NCI-H82 treated with DMSO at 0.1 percent for 48 hours (cell line): ENCODE measurements at regions not wholly inside any gene's neighbourhood (a gene's known extent, or its start where the extent isn't known, plus 50 kb on each side); places are given as distances from the start of the nearest gene placed in this dataset.

Source experiments
- DNase-seq: peaks from one replicate; lab custom pipeline; 2025; ENCODE audit not compliant: unreplicated experiment; lab: John Stamatoyannopoulos, UW

DNA sequence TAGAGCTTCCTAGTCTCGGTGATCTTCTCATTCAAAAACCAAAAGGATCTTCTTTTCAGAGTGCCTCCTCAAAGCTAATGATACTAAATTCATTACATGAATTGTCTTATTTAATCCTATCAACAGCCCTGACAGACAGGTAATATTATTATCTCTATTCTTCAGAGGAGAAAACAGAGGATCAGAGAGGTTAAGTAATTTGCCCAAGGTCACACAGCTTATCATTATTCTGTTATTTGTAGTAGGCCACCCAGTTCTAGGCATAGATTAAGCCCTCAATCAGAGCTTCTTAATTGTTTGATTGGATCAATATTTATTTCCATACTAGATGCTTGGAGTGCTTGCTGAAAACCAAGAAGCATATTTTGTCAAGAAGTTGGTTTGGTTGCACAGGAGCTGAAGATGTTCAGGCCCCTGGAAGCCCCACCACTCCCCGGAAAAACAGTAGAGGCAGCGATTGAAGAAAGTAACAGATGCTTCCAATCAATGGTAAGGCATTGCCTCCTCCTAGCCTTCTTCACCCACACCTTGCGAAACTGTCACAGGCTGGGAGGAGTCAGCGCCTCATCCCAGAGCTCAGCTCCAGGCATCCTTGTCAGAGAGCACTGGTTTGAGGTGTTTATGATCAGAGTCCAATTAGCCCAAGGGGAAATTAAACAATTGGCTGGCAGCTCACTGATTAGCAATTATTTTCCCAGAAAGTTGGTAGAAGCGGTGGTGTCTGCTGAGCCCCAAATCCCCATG is 487.2 kb downstream of the BCL11A start:
- peak; percentile 66 for DNase-seq

GRCh38 chr2:60064687-60065389 is 488.6 kb downstream of the BCL11A start:
- DNase-seq = peak; percentile 95

- DNase-seq = no peak
Measured at GRCh38 chr2:60058781-60059180, 494.7 kb downstream of the BCL11A start.

DNA sequence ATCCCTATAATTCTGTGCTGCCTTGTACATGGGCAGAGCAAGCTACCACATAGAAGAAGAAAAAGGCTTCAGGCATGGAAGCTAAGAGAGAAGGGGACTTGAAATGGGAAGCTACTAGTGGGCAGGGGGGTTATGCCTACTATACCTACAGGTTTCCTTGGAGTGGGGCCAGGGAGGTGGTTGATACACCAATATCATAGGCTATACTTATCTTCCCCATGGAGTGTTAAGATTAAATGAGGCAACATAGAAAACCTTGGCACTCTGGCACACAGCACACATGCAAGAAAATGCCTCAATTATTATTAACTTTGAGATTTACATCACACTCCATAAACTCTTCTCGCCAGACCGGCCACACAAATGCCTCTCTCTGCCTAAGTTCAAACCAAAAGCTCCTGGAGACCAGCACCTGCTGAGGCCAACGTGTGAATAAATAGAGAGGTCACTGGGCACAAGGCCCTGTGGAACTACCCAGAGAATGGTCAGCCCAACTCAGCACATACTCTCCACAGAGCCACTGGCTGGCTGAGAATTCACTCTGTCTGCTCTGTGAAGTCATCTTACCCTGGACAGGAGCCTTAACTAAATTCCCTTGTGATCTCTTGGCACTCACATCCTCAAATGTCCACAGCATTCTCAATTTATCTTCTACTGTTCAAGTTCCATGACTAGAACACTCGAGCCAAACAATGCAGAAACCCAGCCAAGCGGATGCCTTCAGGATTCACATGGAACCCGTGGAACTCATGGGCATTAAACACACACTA is 498.7 kb downstream of the BCL11A start:
- no peak for DNase-seq

GRCh38 chr2:60053791-60054190 is 499.7 kb downstream of the BCL11A start:
- DNase-seq = no peak

DNA sequence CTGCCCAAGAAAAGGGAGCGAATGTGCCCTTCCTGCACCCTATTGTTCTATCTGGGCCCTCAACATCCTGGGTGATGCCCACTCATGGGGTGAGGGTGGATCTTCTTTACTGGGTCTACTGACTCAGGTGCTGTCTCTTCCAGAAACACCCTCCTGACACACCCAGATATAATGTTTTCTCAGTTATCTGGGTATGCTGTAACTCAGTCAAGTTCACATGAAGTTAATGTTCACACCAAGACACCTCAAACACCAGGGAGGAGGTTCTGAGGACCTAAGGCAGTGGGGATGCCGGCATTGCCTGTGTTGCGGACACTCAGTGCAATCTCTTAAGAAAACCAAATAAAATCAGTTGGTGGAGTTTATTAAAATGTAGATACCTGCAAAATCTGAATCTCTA is 500.9 kb downstream of the BCL11A start:
- DNase-seq = no peak

- no peak for DNase-seq
Measured at GRCh38 chr2:60051991-60052390, 501.5 kb downstream of the BCL11A start.

DNA sequence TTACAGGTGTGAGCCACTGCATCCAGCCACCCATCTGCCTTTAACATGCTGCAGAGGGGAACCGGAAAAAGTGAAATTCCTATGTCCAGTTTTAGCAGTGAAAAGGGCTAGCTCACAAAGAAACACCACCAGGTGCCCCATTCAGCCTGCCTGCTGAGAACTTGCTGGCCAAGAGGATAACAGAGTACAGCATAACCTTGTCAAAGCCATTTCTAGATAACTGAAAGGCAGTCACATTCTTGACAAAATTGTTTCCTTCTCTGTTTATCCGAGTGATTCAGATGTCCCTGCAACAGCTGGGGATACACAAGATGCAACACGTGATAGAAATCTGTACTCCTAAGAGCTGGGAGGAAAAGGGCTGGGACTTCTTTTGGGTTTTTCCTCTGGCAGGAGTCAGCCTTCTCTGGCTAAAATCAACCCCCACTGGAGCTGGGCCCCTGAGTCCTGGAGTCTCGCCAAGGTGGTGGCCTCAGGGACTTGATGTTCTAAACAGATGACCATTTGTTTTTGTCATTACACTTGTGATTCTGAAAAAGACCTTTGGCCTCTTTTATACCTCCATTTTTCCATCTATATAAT is 505.4 kb downstream of the BCL11A start:
- DNase-seq = no peak

DNA sequence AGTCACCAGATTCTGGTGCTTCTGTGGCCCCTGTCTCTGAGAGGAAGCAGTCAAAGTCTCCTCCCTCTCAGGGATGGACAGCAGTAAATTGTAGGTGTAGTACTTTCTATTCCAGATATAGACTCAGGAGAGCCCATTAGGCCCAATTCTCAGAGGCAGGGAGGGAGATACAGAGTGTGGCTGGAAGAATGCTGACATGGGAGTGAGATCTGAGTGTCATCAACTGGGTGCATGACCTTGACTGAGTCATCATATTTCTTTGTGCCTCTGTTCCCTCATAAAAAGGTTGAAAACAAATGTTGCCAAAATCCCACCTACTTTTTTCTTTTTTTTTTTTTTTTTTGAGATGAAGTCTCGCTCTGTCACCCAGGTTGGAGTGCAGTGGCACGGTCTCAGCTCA is 506.1 kb downstream of the BCL11A start:
- DNase-seq = no peak

DNA sequence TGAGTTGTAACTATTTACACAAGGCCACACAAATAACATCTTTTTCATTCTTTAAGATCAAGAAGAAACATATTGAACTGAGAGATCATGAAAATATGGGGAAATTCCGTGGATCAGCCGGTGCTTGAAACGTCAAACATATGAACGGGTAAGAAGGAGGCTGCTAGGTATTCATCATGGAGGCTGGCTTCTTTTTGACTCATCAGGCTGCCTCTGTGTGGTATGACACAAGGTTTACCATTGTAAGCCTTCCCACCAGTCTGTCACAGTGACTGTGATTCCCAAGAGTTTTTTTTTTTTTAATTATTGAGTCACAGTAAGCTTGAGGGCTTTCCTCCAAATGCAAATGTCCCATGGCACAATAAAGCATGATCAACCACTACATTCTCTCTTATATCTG is 506.9 kb downstream of the BCL11A start:
- DNase-seq = no peak

- DNase-seq = no peak
Measured at GRCh38 chr2:60045456-60045855, 508.0 kb downstream of the BCL11A start.

DNA sequence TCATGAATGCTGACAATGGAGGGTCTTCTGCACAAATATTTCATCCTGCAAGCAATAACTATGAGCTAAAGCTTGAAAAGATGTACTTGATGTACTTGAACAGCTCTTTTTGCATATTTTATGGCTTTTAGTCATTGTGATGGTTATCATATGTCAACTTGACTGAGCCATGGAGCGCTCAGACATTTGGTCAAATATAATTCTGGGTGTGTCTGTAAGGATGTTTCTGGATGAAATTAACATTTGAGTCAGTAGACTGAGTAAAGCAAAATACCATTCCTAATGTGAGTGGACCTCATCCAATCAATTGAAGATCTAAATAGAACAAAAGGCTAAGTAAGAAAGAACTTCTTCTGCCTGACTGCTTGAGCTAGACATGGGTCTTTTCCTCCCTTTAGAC is 509.0 kb downstream of the BCL11A start:
- DNase-seq = no peak

DNA sequence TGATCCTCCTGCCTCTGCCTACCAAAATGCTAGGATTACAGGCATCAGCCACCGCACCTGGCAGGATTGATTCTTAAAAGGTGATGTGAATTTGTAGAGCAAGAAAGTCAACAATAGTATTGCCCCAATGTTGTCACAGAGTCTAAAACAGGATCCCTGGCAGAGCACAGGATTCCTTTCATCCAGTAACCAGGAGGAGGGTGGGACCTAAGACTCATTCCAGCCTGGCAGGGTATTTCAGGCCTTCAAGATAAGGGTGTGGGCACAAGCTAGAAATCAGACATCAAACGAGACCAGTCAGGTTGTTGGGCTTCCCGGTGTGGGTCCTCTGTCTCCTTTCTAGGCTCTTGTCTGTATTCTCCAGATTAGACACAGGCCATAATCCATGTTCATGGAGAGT is 511.4 kb downstream of the BCL11A start:
- no peak for DNase-seq

DNA sequence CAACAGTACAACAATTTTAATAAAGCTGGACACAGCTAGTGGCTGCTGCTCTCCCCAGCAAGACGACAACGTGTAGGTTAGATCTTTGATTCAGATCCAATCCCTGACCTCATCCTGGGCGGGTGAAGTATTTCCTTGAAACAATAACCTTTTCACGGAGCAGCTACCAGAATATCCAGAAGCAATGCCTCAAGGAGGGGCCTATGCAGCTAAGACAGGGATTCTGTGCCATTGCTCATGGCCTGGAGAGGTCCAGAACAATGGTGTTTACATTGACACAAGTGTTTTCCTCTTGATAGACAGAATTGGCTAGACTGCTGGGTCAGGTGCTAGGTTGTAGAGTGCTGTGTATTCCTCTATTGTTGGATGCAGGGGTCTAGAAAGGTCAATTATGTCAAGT is 520.1 kb downstream of the BCL11A start:
- DNase-seq = no peak

GRCh38 chr2:60029566-60029883 is 523.9 kb downstream of the BCL11A start:
- DNase-seq = no peak

DNA sequence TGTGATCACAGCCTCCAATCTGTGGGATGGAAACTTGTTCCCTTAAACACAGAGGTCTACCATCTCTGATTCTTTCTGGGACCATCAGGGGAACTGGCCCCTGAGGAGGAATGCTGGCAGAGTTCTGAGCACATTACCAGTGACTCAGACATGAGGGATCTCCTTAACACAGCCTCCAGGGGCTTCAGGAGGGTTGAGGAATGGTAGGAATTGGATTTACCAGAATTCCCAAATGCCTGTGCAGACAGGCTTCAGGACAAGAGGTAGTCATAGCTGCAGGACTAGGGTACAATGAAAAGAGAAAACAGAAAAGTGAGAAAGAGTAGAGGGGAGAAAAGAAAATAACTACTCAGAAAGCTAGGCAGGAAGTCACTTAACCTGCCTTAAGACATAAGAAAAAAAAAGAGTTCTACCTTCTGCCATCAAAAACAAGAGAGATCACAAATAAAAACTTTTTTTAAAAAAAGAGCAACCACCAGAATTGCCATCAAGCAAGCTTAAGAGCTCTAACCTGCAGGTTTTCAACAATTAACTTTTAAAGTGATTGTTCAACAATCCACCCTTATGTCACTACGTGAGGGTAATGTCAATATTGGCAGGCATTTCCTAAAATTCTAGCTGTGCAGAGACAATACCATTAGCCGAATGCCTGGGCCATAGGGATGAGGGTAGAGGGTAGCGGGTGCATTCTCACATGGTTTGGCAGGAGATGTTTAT is 524.4 kb downstream of the BCL11A start:
- no peak for DNase-seq

GRCh38 chr2:60025496-60025895 is 528.0 kb downstream of the BCL11A start:
- DNase-seq = no peak

- DNase-seq = no peak
Measured at GRCh38 chr2:60023256-60023985, 530.0 kb downstream of the BCL11A start.

DNA sequence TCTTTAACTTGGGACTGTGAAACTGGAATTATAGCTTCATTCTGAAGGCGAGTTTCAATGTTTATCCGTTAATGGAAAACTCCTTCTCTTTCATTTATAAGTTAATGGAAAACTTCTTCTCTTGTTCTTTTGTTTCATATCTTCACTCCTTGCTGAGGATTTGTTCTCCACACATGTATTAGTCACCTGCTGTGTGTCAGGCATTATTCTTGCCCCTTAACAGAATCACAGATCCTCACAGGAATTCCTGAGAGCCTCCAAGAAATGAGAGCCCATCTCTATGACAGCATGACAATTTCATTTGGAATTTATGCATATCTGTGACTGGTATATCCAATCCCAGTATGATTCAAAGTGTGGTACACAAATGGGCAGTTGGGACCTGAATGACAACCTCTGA is 545.8 kb downstream of the BCL11A start:
- no peak for DNase-seq

DNA sequence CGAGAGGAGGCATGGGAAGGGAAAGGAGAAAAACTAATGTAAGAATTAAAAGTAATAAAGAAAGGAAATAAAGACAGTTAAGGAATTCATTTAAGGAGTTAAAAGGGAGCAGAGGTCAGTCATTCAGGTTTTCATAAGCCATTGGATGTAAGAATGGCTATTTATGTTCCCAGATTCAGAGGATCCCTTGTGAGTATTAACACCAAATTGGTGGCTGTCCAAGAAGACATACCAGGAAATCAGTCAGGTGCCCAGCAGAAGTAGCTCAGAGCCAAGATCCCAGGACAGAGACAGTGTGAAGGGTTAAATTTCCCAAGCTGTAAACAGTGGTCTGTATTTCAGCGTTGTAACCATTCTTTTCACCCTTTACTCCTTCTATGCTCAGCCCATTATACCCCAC is 550.4 kb downstream of the BCL11A start:
- no peak for DNase-seq
